Tibial nerve (tissue), 4 donors: ENCODE measurements at regions not wholly inside any gene's neighbourhood (a gene's known extent, or its start where the extent isn't known, plus 50 kb on each side); places are given as distances from the start of the nearest gene placed in this dataset.

ENCODE experiments used
- DNase-seq, 2 donors: peaks; one replicate each; pipeline ENCODE4 v3.0.0-alpha.2; 2019; ENCODE audit warnings: low spot score in 2 of 2
- H3K27ac ChIP-seq, 4 donors: fragments of 200-600 bp; sonication (generic) in 3 of 4; one replicate each; pipeline ENCODE4 v1.5.1; 2017 to 2019; ENCODE audit warnings: mild to moderate bottlenecking in 1 of 4
- H3K27me3 ChIP-seq, 2 donors: fragments of 200-600 bp; sonication (generic) in 1 of 2; one replicate each; pipeline versions ENCODE4 v1.5.1 to v1.6.0; 2017 to 2019
- H3K36me3 ChIP-seq, 3 donors: fragments of 200-600 bp; sonication (generic); one replicate each; pipeline ENCODE4 v1.5.1; 2018 to 2019
- H3K4me1 ChIP-seq, 4 donors: fragments of 200-600 bp; sonication (generic) in 3 of 4; one replicate each; pipeline ENCODE4 v1.5.1; 2017 to 2019
- H3K4me3 ChIP-seq, 4 donors: fragments of 200-600 bp; sonication (generic) in 3 of 4; one replicate each; pipeline ENCODE4 v1.5.1; 2017 to 2019; ENCODE audit warnings: mild to moderate bottlenecking in 1 of 4, moderate library complexity in 1 of 4
- H3K9me3 ChIP-seq, 4 donors: fragments of 200-600 bp; sonication (generic) in 3 of 4; one replicate each; pipeline ENCODE4 v1.5.1; 2017 to 2019
- EP300 ChIP-seq, 2 donors: sonication (generic); formaldehyde crosslinking; IDR thresholded peaks; one replicate each; pipeline ENCODE4 v1.6.1; 2017; ENCODE audit warnings: antibody characterized with exemption in 2 of 2, mild to moderate bottlenecking in 1 of 2
- POLR2A ChIP-seq, 2 donors: fragments of 450-650 bp; IDR thresholded peaks; one replicate each; pipeline ENCODE4 v1.6.1; 2017; ENCODE audit warnings: antibody characterized with exemption in 2 of 2, mild to moderate bottlenecking in 2 of 2, moderate library complexity in 2 of 2
- WGBS, 2 donors: methylation state at CpG; one replicate each; pipeline ENCODE4 v1.1.5; 2018; 5-methylcytosine and 5-hydroxymethylcytosine counted together
- TF ChIP-seq, protein P1 (sequence below), 5 experiments: fragments of 200-600 bp in 3 of 5; fragments of 450-650 bp in 2 of 5; sonication (generic) in 3 of 5; IDR thresholded peaks; one replicate each; pipeline ENCODE4 v1.5.1; 2016 to 2019; ENCODE audit warnings: antibody characterized with exemption in 5 of 5, mild to moderate bottlenecking in 3 of 5, moderate library complexity in 2 of 5

DNA sequence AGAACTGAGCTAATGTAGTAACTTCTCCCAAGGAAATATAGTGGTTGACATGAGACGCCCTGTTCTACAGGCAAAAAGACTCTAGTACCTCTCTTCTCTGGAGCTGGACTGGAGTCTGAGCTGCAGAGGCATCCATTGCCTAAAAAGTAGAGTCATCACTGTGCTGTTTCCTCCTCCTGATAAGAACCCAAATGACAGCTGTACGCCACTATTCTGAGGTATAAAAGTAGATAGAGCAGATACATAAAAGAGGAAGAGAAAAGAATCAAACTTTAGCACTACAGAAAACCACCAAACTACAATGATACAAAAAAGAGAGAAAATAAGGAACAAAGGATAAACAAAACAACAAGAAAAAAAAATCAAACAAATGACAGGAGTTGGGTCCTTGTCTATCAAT, 1568.8 kb downstream of the PLA2G4A start:
- Histone ChIP-seq H3K27ac (no peak overlapping the region), H3K9me3 (peaks cover 0 to 20% (median 2%) of the 10 kb centered on the region in 4 donors), H3K4me3 (no peak overlapping the region), H3K4me1 (no peaks in the 10 kb centered on the region), H3K27me3 (no peaks in the 10 kb centered on the region), H3K36me3 (no peaks in the 10 kb centered on the region)
- no peak for TF ChIP-seq POLR2A (IDR thresholded peaks at IDR 0.05)
- no peak for TF ChIP-seq EP300 (IDR thresholded peaks at IDR 0.05)
- TF ChIP-seq, protein P1, sequence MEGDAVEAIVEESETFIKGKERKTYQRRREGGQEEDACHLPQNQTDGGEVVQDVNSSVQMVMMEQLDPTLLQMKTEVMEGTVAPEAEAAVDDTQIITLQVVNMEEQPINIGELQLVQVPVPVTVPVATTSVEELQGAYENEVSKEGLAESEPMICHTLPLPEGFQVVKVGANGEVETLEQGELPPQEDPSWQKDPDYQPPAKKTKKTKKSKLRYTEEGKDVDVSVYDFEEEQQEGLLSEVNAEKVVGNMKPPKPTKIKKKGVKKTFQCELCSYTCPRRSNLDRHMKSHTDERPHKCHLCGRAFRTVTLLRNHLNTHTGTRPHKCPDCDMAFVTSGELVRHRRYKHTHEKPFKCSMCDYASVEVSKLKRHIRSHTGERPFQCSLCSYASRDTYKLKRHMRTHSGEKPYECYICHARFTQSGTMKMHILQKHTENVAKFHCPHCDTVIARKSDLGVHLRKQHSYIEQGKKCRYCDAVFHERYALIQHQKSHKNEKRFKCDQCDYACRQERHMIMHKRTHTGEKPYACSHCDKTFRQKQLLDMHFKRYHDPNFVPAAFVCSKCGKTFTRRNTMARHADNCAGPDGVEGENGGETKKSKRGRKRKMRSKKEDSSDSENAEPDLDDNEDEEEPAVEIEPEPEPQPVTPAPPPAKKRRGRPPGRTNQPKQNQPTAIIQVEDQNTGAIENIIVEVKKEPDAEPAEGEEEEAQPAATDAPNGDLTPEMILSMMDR (IDR thresholded peaks at IDR 0.05): no peak
- WGBS, 2 donors: 88 to 93% methylated on average over 2 of the region's 2 CpGs
- DNase-seq: no peak

DNA sequence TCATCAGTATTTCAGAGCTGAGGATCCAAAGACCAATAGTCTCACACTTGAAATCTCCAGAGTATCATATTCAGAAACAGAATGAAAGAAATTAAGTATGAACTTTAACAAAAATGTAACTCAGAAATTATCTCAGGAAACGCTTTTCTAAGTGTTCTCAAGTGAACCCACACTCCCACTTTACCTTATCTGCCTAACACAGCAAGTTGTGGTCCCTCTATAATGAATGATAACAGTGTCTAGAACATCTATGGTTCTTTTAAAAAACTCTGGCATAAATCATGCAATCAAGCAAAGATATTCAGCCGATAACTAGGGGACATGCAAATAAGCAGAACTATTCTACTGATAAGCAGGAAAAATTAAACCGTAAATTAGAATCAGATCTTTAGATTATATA, 1574.2 kb downstream of the PLA2G4A start:
- Histone ChIP-seq H3K4me1 (no peaks in the 10 kb centered on the region), H3K27me3 (no peaks in the 10 kb centered on the region), H3K9me3 (peaks cover 0 to 11% (median 2%) of the 10 kb centered on the region in 4 donors), H3K27ac (no peak overlapping the region), H3K36me3 (no peaks in the 10 kb centered on the region), H3K4me3 (no peak overlapping the region)
- DNase-seq: no peak
- 81% methylated on average over 3 of the region's 3 CpGs for WGBS, 2 donors
- no peak for TF ChIP-seq POLR2A (IDR thresholded peaks at IDR 0.05)

DNA sequence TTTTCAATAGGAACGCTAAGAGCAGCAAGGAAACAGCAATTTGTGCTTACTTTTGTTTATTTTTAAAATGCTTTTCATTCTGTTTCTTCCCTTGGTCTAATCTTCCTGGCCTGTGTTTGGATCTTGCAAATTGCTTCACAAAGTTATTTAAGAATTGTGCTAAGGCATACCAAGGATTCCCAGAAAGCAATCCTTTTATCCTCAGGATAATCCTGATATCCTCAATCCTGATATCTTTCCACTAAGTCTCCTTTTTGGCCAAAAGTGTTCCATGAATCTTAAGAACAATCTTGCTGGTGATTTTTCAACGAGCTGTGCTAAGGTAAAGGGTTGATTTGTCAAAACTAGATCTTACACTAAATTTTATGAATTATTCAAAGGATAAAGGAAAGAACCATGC, 1577.9 kb downstream of the PLA2G4A start:
- Histone ChIP-seq H3K9me3 (no peaks in the 10 kb centered on the region), H3K4me1 (no peaks in the 10 kb centered on the region), H3K36me3 (no peaks in the 10 kb centered on the region), H3K27ac (no peak overlapping the region), H3K4me3 (no peak overlapping the region), H3K27me3 (no peaks in the 10 kb centered on the region)
- no peak for DNase-seq
- WGBS, 2 donors: 77 to 82% methylated on average over 2 of the region's 2 CpGs
- TF ChIP-seq POLR2A (IDR thresholded peaks at IDR 0.05) (no peak), EP300 (IDR thresholded peaks at IDR 0.05) (no peak)
- TF ChIP-seq, protein P1 (IDR thresholded peaks at IDR 0.05): no peak

DNA sequence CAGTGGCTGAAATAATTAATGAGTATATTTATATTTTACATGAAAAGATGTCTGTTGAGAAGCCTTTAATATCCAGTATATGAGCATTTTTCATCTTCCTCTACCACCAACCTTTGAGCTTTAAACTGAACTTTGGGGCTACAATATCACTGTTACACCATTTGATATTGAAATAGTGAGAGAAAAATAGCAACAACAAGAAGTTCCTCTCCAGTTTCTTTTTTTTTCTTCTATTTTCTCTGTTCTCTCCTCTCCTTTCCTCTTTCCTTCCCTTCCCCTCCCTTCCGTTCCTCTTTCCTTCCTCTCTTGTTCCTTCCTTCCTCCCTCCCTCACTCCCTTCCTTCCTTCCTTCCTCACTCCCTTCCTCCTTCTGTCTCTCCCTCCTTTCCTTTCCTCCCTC, 1591.4 kb downstream of the PLA2G4A start:
- Histone ChIP-seq H3K4me1 (no peaks in the 10 kb centered on the region), H3K9me3 (no peaks in the 10 kb centered on the region), H3K4me3 (no peak overlapping the region), H3K27me3 (no peaks in the 10 kb centered on the region), H3K27ac (no peak overlapping the region), H3K36me3 (no peaks in the 10 kb centered on the region)
- no peak for TF ChIP-seq POLR2A (IDR thresholded peaks at IDR 0.05)
- TF ChIP-seq, protein P1 (IDR thresholded peaks at IDR 0.05): no peak
- TF ChIP-seq EP300 (IDR thresholded peaks at IDR 0.05): no peak
- no peak for DNase-seq
- WGBS, 2 donors: 77 to 83% methylated on average over 1 of the region's 1 CpG

DNA sequence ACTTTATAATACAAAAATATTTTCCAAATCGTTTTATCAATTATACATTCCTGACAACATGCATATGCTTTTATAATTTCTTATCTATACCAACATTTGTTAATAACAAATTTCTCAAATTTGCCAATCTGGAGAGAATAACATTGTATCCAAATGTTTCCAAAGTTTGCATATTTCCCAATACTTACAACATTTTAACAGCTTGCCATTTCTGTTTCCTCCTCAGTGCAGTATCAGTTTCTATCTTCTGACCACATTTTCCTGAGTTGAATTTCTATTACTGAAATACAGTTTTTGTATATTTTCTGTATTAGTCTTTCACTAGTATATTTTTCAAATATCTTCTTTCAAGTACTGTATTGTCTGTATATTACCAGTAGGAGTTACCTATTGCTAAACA, 1594.3 kb downstream of the PLA2G4A start:
- 73 to 80% methylated on average over 1 of the region's 1 CpG for WGBS, 2 donors
- Histone ChIP-seq H3K4me3 (no peak overlapping the region), H3K9me3 (no peaks in the 10 kb centered on the region), H3K27ac (no peak overlapping the region), H3K36me3 (no peaks in the 10 kb centered on the region), H3K4me1 (no peaks in the 10 kb centered on the region), H3K27me3 (no peaks in the 10 kb centered on the region)
- TF ChIP-seq, protein P1 (IDR thresholded peaks at IDR 0.05): no peak
- TF ChIP-seq POLR2A (IDR thresholded peaks at IDR 0.05): no peak
- no peak for TF ChIP-seq EP300 (IDR thresholded peaks at IDR 0.05)
- DNase-seq: no peak

DNA sequence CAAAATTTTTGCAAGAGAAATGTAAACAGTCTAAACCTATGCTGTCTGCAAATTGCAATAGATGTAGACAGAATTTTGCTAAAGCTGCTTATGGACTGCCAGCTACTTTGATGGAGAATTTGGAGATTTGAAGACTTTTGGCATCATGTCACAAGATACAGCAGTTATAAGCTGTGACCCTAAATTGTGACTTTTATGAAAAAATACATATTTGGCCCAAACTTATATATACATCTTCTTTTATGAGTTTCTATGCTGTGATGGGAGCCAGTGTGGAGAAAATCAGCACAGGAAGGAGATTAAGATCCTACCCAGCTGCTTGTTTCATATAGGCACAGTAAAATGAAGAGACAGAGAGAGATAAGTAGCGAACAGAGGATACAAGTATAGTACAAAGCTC, 1595.4 kb downstream of the PLA2G4A start:
- 86 to 100% methylated on average over 1 of the region's 1 CpG for WGBS, 2 donors
- Histone ChIP-seq H3K4me1 (no peaks in the 10 kb centered on the region), H3K36me3 (no peaks in the 10 kb centered on the region), H3K27me3 (no peaks in the 10 kb centered on the region), H3K4me3 (no peak overlapping the region), H3K9me3 (no peaks in the 10 kb centered on the region), H3K27ac (no peak overlapping the region)
- no peak for TF ChIP-seq EP300 (IDR thresholded peaks at IDR 0.05)
- TF ChIP-seq, protein P1 (IDR thresholded peaks at IDR 0.05): no peak
- TF ChIP-seq POLR2A (IDR thresholded peaks at IDR 0.05): no peak
- no peak for DNase-seq
